ENCODE measurements at regions not wholly inside any gene's neighbourhood (a gene's known extent, or its start where the extent isn't known, plus 50 kb on each side); places are given as distances from the start of the nearest gene placed in this dataset.
"Not testable (repeated sequence)": the region's sequence is repeated elsewhere in the genome, so short reads cannot be mapped to it uniquely, and the experiment has no call there.

- no peak for DNase-seq
These were observed 684.0 kb upstream of the AADAT start for GRCh38 chr4:170773709-170774273.

GRCh38 chr4:170772429-170772828 is 682.7 kb upstream of the AADAT start:
- no peak for DNase-seq

- no peak for DNase-seq
These were observed 680.9 kb upstream of the AADAT start for GRCh38 chr4:170770664-170771063.

- no peak for DNase-seq
These were observed 680.1 kb upstream of the AADAT start for GRCh38 chr4:170769862-170770261.

DNA sequence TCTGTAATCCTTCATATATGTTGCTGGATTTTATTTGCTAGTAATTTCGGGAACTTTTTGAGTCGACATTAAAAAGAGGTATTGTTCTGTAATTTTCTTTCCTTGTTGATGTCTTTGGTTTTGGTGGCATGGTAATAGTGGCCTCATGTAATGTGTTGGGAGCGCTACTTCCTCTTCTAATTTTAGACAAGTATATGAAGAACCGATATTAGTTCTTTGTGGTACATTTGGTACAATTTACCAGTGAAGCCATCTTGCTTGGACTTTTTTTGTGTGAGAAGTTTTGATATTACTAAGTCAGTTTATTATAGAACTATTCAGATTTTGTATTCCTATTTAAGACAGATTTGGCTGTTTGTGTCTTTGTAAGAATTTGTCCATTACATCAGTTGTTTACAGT is 669.2 kb upstream of the AADAT start:
- no peak for DNase-seq

DNA sequence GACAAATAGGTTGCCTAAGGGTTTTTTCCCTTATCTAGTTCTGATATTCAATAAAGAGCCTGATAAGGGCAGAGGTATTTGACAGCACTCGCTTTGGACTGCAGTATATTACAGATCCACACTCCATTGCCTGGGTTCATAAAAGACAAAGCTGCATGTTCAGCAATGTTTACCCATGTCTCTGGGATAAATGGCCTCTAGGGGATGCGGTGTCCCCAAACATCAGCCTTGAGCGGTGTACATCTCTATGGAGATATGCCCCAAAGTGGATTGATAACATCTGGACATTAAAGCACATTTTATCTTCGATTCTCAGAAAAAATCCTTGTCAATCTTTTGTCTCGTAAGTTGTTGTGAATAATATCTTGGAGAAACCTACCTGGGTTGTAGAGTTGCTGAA is 660.8 kb upstream of the AADAT start:
- DNase-seq: no peak

DNA sequence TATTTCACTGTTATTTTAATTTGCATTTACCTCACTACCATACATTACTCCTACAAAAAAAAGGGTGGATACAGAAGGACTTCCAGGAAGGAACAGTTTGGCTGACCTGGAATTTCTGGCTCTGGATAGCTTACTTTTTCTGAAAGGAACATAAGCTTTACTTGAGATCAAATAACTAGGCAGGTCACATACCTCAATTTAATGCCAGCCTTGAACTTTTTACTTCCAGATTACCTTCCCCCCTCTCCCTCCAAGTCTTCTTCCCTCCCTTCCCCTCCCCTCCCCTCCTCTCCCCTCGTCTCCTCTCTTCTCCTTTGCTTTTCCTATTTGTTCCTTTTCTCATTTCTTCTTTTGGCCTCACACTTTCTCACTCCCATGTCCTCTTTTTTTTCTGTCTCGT is 659.2 kb upstream of the AADAT start:
- DNase-seq: no peak

- no peak for DNase-seq
These were observed 653.9 kb upstream of the AADAT start for GRCh38 chr4:170743633-170744032.

- DNase-seq: no peak
These were observed 652.1 kb upstream of the AADAT start for GRCh38 chr4:170741856-170742255.

DNA sequence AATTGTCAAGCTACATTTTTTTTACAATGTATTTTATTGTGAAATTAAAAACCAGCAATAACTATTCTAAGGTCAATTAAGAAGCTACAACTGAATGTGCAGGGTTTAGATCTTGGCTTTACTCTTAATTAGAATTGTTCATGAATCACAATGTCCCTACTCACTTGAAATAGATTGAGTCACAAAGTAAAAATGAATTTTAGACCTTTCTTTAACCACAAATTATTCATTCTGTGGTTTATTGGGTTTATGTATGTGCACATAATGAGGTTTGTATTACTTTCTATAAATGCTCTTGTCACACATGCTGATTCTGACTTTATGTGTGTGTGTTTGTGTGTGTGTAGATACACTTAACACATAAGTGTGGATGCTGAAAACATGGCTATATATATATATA is 647.0 kb upstream of the AADAT start:
- DNase-seq: no peak

DNA sequence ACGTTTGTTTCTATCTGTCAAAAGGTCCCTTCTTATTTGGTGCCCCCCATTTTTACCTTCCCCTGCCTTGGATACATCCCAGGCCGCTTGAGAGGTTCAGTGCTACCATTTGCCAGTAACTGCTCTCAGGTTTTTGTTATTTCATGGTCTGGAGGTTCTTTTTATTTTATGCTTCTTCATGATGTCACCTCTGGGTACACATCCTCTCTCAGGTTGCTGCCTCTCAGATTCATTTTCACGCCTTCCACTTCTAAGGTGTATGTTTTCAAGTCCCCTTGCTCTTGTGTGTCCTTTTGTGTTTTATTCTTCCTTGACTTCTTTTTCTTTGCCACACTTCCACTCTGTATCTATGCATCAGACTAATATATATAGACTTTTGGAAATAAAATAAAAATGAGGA is 640.1 kb upstream of the AADAT start:
- no peak for DNase-seq

DNA sequence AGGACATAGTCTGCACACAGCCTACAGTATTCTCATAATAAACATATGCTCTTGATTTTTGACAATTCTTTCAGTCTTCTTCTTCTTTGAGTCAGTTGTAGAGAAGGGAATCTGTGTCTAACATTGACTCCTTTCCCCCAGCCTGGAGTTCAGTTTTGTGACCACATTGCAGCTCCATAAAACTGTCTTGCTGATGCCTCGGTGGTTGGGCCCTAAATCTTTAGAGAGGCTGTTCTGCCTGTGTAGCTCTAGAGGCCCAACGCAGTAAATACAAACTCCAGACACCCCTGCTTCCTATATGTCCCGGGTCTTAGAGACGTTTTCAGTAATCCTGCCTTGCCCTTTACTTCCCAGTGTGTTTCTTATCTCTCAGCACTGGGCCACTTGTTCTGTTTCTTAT is 639.5 kb upstream of the AADAT start:
- DNase-seq: no peak

GRCh38 chr4:170724191-170724590 is 634.4 kb upstream of the AADAT start:
- no peak for DNase-seq

DNA sequence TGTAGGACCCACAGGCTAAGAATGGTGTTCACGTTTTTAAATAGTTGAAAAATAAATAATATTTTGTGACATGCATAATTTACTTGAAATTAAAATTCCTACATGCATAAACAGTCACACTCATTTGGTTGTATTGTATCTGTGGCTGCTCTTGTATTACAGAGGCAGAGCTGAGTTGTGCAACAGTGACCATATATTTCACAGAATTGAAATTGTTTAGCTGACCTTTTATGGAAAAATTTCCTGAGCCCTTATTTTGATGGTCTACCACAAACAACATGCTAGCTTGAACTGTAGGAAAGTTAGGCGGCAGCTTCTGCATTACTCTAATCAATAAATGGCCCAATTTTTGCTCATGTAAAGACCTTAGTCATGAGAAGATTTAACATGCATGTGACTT is 633.4 kb upstream of the AADAT start:
- no peak for DNase-seq

DNA sequence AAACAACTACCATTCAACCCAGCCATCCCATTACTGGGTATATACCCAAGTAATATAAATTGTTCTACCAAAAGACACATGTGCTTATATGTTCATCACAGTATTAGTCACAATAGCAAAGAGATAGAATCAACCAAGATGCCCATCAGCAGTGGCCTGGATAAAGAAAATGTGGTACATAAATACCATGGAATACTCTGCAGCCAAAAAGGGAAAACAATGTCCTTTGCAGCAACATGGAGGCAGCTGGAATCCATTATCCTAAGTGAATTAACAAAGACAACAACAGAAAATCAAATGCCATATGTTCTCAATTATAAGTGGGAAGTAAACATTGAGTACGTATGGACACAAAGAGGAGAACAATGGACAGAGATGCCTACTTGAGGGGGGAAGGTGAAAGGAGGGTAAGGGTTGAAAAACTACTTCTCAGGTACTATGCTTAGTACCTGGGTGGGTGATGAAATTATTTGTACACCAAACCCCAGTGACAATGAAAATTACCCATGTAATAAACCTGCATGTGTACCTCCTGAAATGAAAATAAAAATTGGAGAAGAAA is 632.1 kb upstream of the AADAT start:
- no peak for DNase-seq

DNA sequence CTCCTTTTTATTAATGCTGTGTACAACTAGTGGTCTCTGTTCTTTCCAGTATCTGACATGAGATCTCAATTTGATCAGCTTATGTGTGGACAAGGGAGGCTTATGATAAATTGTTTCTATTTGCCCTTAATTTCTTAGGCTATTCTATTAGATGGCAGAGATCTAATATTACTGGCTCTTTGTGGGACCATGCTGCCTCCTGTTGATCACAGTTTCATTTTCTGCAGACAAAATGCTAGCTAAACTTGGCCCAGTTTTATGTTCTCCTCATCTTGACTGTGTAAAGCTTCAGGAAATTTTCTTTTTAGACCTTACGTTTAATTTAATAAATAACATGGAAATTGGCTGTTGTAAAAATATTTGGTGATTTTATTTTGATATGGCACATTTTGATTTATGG is 627.1 kb upstream of the AADAT start:
- no peak for DNase-seq

GRCh38 chr4:170705907-170706306 is 616.2 kb upstream of the AADAT start:
- no peak for DNase-seq

DNA sequence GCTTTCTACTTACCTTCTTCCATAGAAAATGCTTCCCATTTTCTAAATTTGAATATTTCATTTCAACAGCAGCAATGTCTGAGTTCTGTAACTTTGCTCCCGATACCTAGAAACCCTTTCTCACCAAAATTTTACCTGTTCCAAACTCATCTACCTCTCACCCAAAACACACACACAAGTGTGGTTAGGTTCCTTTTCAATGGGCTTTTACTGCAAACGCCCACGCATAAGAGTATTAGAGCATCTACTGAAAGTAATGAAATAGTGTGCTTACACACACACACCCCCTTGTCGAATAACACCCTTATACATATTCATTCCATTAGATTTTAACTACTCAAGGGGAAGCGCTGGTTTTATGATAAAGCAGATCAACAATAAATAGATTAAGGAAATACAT is 610.3 kb upstream of the AADAT start:
- DNase-seq: no peak

DNA sequence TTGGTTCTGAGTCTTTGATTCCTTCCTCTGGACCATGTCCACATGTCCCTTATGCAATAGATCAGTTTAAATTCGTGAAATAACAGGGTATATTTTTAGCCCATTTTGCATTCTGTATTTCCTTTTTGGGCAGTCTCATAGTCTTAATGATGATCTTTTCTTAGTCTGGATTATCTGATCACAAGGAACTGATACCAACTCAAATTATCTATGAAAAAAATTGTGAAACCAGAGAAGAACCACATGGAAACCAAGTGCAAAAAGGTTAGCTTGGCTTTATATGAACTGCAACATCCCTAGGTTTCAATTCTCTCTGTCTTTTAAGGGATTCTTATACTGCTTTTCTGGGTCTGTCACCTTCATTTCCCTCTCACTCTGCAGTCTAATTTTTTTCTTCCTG is 608.6 kb upstream of the AADAT start:
- no peak for DNase-seq

DNA sequence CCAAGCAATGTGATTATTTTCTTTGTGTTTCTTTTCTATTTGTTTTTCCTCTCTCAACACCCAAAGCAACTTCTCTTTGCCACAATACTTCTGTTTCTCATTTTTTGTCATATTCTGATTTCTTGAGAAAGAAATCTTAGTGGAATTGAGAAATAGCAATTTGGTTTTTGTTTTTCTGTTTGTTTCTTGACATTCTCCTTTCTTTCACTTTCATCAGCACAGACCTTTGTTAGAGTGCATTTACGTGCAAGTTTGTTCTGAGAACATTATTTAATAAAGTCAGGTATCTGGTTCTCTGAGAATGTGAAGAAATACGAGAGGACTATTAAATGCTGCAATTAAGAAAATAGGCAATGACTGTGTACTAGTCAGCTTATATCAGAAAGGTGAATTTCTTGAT is 608.1 kb upstream of the AADAT start:
- DNase-seq: no peak

DNA sequence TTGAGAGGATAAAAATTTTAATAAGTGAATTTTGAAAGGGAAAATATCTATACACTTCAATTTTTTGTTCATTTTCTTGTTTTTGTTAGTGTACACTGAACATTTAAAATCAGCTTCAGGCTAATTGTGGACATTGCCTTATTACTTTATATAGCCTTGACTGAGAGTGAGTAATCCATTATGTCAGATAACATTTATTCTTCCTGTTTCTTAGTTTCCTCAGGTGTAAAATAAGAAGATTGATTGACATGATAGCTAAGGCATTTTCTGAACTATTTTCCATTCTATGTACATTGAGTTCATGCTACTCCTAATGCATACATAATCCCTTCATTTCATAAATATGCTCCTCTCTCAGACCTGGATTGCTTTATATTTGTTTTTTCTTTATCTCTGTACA is 607.3 kb upstream of the AADAT start:
- DNase-seq: no peak

DNA sequence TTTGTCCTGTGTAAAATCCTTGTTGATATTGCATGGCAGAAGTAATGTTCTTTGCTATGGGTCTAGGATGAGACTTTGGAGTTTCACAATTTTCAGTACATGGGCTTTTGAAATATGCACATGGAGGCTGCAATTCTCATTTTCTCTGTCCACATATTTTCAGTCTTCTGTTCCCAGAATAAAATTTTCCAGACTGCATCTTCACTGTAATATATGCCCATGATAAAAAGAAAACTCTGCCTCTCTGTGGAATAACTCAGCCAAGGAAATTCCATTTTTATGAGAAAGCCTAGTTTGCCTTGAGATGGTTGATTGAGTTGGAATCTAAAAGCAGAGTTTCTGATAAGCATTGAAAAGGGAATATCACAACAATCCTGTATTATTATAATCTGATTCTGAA is 601.4 kb upstream of the AADAT start:
- DNase-seq: no peak

DNA sequence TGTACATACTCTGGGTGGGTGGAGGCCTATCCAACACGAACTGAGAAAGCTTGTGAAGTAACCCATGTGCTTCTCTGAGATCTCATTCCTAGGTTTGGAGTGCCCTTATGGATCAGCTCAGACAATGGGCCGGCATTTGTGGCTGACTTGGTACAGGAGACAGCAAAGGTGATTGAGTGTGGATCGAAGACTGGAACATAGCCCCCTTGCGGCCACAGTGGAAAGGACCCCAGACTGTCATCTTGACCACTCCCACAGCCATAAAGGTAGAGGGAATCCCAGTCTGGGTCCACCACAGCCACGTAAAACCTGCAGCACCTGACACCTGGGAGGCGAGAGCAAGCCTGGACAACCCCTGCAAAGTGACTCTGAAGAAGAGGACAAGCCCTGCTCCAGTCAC is 598.0 kb upstream of the AADAT start:
- no peak for DNase-seq

DNA sequence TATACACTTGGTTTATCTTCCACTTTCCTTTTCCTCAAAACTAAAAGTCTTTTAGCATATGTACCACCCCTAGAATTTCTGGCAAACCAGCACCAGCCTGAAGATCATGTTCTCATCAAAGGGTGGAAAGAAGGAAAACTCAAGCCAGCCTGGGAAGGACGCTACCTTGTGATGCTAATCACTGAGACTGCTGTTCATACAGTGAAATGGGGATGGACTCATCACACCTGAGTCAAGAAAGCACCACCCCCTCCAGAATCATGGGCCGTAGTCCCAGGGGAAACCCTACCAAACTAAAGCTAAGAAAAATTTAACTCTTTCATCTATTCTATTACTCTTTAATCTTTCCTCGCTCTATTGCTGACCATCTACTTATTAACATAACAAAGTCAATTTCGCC is 595.9 kb upstream of the AADAT start:
- not testable (repeated sequence) for DNase-seq

DNA sequence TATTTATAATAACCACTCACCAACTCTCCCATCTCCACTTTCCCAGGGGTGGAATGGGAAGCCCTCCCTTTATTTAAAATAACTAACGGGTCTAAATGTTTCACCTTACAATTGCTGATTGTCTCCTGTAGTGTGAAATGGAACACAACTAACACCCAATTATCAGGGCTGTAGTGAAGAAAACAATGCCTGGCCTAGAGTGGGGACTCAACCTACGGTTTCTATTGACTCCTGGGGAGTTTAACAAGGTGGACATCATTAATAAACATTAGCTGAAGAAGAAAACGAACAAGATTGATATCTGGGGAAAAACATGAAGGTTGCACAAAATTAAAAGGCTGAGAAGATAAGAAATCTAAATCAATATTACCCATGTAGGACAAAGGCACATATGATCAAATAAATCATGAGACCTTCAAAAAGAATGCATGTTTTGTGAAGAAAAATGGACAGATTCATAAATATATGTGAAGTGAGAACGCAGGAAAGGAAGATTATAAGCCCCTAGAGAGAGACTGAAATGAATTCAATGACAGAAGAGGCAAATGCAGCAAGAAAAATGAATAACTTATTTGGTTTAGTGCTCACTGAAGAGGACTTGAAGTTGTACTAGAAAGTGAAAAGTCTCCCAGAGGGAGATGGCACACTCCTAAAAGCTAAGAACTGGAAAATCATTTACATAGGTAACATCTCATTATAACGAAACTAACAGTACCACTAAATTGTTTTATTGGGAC is 593.0 kb upstream of the AADAT start:
- DNase-seq: no peak
